HG03108 (cell line): ENCODE measurements at regions not wholly inside any gene's neighbourhood (a gene's known extent, or its start where the extent isn't known, plus 50 kb on each side); places are given as distances from the start of the nearest gene placed in this dataset.

ENCODE experiments used
- ATAC-seq: cut with Tn5 transposase; IDR thresholded peaks from one replicate; pipeline ENCODE4 v1.9.1; 2021; ENCODE audit warnings: moderate library complexity; ENCODE audit not compliant: unreplicated experiment

DNA sequence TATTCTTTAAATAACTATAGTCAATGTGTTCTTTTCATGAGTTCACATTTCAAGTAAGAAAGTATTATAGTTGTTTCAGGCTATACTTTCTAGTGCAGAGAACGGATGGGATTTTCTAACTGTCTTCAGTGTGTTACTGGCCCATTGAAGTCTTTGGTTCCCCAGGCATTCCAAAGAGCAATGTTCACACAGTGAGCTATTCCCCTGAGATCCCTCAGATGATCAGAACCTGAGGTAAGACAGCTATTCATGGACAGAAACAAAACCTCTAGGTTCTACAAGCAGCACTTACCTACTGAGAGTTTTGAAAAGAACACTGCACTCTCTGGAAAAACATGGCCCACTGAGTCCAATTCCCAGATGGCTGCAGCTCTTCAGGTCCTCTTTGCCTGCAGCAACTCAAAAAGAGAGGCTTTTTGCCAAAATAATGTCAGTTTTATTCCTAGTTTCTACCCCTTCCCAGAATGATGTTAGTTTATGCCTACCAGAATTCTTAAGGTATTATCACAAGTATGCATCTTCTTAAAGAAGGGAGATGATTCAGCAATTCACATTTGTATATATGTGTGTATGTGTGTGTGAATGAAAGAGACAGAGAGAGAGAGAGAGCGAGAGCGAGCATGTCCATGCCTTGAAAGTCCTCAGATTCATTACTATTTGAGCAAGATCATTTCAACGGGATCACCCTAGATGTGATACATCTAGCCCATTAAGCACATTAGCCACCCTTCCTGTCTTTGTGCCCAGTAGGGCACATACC, 146.1 kb downstream of the PDHA2 start:
- ATAC-seq = no peak

DNA sequence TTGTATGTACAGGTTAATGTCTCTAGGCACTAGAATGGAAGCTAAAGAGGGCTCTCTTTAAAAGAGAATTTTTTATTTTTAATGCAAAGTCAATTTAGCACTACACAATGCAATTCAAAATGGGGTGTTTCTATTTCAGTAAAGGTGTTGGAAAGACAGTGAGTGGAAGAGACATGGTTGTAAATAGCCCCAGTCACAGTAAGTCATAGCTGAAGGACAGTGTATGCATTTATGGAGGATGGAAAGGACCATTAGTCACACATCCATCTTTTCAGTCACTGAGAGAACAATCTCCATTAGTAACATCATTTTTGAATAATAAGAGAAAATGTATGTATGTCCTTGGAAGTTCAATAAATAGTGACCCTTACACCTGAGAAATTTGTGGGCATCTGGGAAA, 148.0 kb downstream of the PDHA2 start:
- ATAC-seq = no peak

DNA sequence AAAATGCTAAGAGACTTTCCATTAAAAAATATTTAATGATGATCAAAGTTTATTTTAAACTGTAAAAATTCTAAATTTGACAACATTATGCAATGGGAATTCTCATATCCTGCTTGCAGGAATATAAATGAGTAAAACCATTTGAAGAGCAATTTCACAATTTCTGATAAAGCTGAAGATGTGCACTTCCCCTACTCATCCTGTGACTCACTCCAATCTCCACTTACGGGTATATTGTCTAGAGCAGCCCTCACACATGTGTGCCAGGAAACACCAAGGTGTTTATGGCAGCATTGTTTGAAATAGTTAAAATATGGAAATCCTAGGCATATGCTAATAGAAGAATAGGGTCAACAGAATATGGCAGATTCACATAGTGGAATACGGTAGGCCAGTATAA, 158.4 kb downstream of the PDHA2 start:
- ATAC-seq = no peak

DNA sequence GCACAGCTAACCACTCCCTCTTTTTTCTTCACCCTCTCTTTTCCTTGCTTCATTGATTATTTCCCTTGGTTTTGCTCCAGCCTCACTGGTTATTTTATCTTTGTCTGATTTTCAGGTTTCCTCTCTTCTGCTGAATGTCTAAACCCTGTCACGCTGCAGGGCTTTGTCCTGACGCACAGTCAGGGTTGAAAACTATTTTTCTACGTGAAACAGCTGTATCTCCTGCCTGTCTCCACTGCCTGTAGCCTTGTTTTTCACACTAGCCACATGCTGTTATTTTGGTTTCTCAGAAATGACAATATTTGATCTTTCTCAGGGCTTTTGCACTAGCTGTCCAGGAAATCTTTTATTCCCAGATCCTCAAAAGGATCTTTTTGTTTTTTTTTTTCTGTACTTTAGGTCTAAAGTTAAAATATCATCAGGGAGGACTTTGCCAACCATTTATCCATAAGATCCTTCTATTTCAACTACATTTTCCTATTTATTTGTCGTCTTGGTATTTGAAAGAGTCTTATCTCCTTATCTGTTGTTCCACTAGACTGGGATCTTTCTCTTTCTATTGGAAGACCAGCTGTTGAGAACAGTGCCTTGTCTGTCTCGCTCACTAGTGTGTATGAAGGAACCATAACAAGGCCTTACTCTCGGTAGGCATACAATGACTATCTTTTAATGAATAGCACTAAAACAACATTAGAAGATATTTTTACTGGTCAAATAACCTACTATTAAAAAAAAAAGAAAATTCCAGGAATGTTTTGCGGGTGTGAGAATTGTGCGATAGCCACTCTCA, 164.3 kb downstream of the PDHA2 start:
- no peak for ATAC-seq

DNA sequence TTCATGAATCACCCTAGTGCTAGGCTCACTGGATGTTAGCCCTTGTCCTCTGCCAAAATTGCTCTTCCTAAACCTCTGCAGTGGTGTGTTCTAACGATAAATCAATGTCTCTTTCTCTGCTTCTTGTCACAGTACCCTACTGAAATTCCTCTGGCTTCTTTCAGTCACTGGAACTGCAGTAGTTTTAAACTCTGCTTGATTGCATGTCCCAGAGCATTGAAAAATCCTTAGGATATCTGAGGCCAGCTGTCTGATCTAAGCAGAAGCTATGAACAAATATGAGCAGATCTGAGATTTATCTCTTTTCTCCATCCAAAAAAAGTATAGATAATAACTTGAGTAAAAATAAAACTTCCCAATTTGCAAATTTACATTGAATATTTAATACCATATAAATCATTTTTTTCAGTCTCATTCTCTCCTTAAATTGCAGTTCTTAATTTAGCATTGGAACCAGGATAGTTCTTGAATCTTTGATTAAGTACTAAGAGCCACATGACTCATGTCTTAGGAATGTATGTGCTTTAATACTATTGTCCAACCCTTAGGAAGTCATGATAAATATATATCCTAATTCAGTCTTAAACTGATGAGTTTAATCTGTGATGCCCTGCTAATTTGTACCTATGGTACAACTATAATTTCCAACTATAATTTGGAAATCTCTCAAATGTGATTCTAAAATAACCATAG, 169.7 kb downstream of the PDHA2 start:
- no peak for ATAC-seq

DNA sequence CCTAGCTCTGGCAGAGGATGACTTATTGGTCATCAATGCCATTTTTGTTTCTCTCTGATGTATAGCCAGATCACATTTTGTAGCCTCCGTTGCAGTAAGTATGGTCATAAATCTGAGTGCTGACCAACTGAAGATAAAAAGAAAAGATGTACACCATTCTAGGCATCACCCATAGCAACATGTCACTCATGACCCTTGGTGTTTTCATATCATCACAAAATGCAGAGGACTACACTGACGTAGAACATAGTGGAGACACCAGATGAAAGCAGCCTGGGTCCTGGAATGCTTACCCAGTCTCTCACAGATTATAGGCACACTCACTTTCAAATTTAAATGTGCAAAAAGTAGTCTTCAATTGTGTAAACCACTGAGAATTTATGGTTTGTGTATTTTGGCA, 172.8 kb downstream of the PDHA2 start:
- no peak for ATAC-seq

DNA sequence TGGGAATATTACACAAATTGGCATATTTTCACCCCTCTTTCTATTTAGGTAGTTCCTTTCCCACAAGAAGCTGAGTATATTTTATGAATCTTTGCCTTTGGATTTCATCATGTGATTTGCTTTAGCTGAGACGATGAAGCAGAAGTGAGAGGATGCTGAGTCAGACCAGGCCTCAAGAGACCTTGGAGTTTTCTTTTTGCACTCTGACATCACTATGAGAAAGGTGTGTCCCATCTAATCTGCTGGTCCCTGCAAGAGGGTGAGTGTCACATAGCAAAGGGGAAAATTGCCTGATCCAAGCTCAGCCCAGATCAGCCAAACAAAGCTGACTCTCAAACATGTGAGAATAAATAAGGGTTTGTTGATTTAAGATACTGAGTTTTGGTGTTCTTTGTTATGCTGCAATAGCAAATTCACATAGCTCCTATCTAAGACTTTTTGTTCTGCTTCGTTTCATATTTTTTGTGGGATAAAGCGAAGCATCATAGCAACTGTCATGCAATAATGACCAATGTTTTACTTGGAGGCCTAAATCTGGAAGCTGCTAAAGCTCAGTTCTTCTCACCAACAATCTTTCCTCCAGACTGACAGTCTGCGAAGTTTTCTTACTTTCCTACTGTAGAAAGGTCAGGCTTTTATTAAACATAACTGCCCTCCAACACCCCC, 176.9 kb downstream of the PDHA2 start:
- no peak for ATAC-seq

DNA sequence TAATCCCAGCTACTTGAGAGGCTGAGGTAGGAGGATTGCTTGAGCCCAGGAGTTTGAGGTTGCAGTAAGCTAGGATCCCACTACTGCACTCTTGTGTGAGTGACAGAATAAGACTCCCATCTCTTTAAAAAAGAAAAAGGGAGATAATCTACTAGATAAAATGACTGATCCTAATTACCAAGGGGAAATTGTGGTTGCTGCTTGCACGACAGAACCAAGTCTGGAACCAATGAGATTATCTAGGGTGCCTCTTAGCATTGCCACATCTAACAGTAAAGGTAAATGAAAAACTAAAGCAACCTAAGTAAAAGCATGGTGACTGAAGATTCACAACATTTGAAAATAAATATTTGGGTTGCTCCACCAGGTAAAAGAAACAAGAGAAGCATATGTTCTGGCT, 185.1 kb downstream of the PDHA2 start:
- ATAC-seq = no peak

DNA sequence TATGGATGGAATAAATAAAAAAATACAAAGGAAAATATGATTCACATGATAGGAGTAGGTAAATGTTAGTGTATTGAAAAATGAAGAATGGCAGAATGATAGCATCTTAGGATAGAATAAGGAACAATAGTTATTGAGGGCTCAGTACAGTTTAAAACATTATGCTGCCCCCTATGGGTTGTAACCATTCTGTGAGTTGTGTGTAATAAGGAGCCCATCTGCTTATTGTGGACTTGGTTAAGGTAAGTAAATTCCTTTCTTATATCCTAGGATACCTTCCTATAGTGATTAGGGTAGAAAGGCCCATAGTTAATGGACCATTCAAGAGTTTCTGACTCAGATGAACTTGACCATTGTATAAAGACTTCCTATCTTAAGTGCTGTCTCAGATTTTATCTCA, 195.8 kb downstream of the PDHA2 start:
- no peak for ATAC-seq

DNA sequence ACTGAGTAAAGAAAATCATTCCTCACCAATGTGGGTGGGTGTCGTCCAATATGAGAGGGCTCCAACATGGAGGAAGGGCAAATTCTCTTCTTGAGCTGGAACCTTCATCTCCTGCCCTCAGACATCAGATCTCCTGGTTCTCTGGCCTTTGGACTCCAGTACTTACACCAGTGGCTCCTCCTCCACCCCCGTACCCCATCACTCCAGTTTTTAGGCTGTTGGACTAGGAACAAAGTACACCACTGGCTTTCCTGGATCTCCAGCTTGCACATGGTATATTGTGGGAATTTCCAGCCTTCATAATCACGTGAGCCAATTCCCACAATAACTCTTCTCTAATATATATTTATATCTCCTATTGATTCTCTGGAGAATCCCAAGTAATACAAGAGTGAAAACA, 196.9 kb downstream of the PDHA2 start:
- ATAC-seq = no peak

DNA sequence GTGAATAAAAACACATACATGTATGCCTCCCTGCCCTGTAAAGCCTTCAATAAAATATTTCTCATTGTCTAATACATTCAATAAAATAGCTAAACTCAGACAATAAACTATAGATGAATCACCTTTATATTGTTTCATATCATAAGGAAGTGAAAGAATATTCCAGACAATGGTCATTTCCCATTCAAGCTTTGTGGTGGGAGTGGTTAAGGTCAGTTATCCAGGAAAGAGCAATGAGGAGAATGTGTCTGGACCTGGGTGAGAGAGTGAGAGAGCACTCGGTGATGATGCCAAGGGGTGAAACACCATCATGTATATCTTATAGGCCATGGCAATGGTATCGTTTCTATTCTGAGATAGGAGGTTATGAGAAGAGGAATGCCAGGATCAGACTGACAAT, 197.8 kb downstream of the PDHA2 start:
- ATAC-seq = no peak

DNA sequence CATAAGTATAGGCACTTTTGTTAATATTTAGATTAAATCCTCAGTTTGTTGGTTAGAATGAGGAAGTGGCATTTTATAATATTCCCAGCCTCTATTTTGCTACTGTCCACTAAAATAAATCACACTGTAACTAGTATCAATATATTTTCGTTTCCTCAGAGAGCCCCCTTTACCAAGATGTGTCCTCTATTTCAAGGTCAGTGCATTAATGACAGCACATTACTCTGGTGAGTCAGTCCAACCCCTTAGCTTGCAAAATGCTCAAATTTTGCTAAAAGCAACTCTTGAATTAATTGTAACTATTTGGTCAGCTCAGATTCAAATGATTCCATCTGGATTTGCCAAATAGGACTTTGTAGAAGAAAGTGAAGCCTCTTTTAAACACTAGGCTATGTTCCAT, 199.3 kb downstream of the PDHA2 start:
- ATAC-seq = no peak

DNA sequence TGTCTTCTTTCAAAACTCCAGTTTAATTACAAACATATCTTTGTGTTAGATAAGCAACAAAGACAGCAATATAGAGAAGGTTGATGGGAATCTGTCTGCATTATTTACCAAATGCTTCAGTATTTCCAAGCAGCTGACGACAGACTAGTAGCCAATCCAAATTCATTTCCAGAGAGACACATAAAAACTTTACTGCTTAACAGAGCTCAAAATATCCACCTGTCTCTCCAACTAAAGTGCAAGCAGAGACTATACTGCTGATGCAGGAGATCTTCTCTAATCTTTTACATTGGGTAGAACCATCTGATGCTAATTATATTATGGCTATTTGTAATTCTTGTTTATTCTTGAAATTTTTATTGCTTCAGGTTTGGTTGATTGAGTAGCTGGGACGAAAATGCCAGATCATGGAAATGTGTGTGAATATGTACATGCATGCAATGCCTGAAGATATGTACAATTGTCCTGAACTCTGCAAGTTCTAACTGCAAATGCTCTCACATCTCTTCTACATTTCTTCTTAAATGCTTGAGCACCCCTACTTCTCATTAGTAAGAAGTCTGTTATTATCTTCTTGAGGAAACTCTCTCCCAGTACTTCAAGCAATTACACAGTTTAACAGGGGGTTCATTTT, 200.0 kb downstream of the PDHA2 start:
- no peak for ATAC-seq

DNA sequence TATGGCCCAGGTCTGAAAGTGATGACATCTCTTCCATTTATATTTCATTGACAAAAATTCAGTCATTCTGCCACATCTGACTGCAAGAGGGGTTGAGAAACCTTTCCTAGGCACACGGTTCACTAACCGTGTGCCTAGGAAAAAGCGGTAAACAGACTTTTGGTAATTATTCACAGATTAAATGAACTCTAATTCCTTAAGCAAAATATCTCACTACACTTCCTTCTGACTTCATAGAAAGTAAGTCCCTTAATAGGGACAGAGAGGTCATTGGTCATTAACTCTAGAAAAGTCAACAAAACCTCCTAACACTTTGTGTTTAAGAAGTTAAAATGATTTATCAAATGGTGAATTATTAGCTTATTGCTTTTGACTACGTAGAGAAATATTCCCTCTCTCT, 205.1 kb downstream of the PDHA2 start:
- no peak for ATAC-seq

DNA sequence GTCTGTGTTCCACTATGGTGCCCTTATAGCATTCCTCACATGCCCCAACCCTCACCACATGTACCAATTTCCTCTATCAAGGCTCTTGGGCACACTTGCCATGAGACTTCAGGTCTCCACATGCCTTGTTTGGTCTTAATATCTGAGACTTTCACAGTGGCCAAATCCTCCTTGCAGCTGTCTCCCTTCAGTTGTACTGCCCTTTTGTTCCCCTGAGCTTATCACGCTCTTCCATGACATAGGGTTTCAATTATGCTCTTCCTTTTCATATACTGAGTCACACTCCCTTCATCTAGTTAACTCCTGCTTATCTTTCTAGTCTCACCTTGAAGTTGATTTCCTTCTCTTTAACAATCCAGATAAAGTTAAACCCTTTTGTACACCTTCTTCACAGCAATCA, 212.9 kb downstream of the PDHA2 start:
- ATAC-seq = no peak

DNA sequence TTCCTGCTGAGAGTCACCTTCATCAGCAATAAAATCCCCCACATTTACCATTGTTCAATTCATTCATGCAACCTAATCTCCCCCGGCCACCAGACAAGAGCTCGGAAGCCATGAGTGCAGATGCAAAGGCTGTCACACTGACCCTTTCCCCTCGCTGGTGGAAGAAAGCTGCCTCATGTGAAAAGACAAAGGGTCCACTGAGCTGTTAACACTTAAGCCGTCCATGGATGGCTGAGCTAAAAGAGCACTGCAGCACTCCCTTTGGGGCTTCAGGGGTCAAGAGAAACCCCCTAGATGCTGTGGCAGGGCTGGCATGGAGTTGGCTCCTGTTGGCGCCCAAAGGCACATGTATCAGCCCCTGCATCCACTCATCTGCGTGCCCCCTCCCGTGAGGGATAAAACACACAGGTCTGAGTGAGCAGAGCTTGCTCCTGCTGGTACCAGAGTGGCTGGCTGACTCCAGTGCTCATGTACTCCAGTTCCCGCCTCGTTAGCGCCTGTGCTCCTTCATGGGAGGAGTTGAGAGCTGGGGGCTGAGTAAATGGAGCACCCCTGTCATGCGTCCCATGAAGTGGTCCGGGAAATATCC, 216.5 kb downstream of the PDHA2 start:
- no peak for ATAC-seq

DNA sequence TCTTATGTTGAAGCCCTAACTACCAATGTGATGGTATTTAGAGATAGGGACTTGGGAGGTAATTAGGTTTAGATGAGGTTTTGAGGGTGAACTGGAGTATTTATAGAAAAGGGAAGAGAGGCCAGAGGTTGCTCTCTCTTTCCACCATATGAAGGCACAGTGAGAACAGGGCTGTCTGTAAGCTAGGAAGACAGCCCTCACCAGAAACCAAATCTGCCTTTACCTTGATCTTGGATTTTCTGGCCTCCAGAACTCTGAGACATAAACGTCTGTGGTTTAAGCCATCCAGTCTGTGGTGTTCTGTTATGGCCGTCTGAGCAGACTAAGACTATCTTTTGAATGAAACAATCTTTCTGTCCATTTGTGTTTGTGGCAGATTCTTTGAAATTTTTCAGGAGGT, 223.7 kb downstream of the PDHA2 start:
- no peak for ATAC-seq

DNA sequence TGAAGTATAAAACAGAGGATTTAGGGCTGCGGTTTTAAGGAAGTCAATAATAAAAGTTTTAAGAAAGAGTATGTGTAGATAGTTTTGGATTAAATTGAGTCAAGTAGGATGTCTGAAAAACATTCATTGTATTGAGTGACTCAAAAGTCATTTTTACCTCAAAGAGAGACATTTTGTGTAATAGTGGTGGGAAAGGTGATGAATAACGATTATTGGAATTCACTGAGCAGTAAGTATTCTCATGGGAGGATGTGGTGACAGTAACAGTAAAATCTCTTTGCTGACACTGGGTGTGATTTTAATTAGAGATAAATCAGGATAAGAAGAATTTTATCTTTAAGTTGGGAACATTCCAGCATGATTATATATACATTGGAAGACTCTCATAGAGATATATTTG, 233.6 kb downstream of the PDHA2 start:
- no peak for ATAC-seq

DNA sequence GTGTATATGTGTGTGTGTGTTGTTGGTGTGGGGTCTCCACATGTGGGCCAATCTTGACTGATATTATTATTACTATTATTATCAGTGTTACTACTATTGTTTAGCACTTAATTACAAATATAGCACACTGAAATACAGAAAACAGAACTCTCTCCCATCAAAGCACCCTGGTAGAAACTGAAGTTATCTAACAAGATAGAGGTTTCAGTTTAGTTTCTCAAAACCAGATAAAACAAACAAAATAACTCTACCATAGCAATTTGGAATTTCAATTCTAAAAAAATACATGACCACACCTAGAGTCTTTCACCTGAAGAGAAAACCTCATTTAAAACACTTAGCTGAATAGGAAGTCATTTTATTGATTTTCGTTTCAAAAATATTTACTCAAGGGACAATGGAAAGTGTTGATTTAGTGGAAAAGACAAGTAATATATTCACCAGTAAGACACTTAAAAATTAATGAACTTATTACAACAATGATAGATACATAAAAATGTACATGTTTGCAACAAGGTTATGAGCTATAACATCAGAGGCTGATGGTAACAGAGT, 252.3 kb downstream of the PDHA2 start:
- ATAC-seq = no peak

DNA sequence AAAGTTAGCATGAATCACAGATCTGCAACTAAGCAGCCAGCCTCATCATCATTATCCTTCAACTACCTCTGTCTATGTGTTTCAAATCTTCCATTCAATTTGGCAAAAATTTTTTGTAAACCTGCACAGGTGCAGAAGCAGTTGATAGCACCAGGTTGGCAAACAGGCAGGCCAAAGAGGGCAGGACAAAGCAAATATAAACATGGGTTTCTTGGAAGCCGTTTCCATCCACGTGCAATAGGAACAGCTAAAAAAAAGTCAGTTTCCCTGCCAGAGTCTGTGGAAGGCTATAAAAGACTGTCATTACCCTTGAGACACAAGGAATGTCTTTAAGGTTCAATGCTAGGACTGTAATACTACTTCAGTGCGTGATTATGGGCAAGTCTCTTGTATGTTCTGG, 253.2 kb downstream of the PDHA2 start:
- no peak for ATAC-seq
